AG08396 (cell line): ENCODE measurements at regions not wholly inside any gene's neighbourhood (a gene's known extent, or its start where the extent isn't known, plus 50 kb on each side); places are given as distances from the start of the nearest gene placed in this dataset.

Source experiments
- DNase-seq: peaks from one replicate; pipeline ENCODE4 v3.0.0; 2012; ENCODE audit warnings: low spot score, mixed read lengths

- DNase-seq, result no peak
Measured at GRCh38 chr3:68306571-68306970, 625.8 kb downstream of the TAFA4 start.

- DNase-seq, result no peak
Measured at GRCh38 chr3:68295457-68295856, 636.9 kb downstream of the TAFA4 start.

- DNase-seq, result no peak
Measured at GRCh38 chr3:68290333-68290732, 635.9 kb upstream of the SUCLG2 start.

- no peak for DNase-seq
Measured at GRCh38 chr3:68288085-68288484, 633.7 kb upstream of the SUCLG2 start.

- no peak for DNase-seq
Measured at GRCh38 chr3:68287101-68287500, 632.7 kb upstream of the SUCLG2 start.

DNA sequence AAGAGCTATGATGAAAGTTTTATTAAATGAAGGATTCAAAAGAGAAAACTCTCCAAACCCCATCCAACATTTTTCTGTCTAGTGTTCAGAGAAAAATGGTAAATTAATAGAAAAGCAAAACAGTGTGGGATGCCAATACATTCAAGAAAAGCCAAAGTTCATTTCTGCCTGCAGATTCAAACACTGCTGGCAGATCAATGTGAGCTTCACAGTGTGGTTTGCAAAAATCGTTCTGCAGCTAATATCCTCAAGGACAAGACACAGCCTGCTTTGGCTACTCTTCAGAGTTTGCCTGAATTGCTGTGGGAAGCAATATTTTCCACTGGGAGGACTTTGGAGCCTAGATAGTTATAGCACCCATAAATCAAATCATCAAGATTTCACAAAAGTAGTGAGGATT lies 619.9 kb upstream of the SUCLG2 start:
- DNase-seq, result no peak

DNA sequence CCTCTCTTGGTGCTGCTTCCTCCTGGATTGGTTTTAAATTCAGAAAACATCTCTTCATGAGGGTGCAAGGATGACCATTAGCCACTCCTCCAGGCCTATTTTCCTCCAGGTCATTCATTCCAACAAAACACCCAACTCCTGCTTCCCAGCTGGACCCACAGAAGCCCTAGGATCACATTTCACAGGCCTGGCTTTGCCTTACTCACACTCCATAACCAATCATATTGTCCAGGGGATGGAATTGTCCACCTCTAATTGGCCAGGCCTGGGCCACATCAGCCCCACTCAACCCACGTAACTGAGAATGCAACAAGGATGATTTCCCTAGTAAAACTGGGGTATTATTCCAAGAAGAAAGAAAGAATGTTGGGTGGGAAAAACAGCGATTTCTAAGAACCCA lies 616.7 kb upstream of the SUCLG2 start:
- DNase-seq, result no peak

DNA sequence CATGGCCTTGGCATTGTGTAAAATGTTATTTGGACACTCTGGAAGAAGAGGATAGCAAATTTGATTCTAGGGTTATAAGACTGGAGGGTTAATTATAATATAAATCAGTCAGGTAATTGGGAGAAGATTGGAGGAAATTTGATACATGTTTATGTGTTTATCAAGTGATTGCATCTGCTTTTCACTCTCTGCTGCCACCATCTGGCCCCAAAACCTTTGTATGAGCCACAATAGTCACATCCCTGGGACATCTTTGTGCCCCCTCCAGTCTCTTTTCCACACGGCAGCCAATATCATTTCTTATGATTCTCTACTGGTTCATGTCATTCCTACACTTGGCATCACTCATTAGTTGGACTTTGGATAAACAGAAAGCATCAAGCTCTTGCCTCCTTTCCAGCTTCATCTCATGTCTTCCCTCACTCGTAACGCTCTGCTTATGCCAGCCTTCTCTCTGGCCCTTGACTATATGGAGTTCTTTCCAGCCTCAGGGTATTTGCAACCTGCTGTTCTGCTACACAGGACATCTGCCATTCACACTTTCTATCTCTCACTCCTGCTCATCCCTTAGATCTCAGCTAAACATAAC lies 602.3 kb upstream of the SUCLG2 start:
- no peak for DNase-seq

- no peak for DNase-seq
Measured at GRCh38 chr3:68249265-68249664, 594.9 kb upstream of the SUCLG2 start.

DNA sequence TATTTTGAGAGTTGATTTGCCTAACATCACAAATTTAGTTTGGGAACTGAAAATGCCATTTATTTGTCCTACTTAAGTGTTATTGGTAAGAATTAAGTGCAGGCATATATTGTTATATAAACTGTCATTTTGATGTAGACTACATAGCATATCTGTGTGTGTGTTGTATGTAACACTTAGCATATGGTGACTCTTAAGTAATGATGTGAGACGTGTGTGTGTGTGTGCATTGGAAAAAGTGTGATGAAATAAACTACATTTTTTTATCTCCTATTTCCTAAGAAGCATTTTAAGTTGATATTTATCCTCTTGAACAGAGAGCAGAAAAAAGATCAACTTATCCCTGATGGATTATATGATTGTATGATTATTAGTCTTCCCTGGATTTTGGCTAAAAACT lies 588.2 kb upstream of the SUCLG2 start:
- DNase-seq, result no peak

GRCh38 chr3:68239542-68239941 lies 585.1 kb upstream of the SUCLG2 start:
- DNase-seq, result no peak

- no peak for DNase-seq
Measured at GRCh38 chr3:68234076-68234780, 579.8 kb upstream of the SUCLG2 start.

- DNase-seq, result no peak
Measured at GRCh38 chr3:68228856-68229255, 574.4 kb upstream of the SUCLG2 start.

DNA sequence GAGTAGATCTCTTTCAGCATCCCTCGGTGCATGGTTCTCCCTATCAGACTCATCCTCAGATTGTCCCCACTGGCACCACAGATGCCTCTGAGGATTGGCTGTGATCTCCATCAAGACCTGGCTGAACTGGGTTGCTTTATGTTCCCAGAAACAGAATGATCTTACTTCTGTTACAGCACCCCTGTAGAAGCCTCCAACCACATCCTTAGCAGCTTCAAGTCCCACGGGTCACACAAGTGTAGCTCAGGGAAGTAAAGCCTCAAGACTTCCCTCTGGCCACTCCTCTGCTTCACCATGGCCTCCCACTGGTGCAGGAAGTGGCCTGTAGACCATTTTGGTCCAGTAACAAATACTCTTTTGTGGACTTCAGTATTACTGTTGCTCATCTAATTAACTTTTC lies 566.4 kb upstream of the SUCLG2 start:
- no peak for DNase-seq

DNA sequence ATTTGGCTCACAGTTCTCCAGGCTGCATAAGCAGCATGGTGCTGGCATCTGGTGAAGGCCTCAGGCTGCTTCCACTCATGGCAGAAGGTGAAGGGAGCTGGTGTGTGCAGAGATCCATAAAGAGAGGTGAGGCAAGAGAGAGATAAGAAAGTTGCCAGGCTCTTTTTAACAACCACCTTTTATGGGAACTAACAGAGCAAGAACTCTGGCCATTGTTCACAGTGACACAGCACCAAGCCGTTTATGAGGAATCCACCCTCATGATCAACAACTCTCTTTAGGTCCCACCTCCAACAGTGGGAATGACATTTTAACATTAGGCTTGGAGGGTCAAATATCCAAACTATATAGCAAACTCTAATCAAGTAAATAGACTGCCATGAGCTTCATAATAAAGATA lies 557.2 kb upstream of the SUCLG2 start:
- DNase-seq, result no peak

DNA sequence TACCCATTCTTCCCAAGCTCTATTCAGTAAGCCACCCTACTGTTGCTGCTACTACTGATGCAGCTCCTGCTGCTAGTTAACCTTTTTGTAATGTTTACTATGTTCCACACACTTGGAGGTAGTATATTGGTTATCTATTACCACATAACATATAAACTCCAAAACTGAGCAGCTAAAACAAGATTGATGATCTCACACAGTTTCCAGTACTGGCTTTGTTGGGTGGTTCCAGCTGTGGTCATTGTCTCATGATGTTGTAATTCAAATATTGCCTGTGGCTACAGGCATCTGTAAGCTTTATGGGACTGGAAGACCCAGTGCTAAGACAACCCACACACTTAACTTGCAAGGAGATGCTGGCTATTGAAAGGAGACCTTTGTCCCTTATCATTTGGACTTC lies 556.2 kb upstream of the SUCLG2 start:
- no peak for DNase-seq

GRCh38 chr3:68207327-68207726 lies 552.9 kb upstream of the SUCLG2 start:
- DNase-seq, result no peak

DNA sequence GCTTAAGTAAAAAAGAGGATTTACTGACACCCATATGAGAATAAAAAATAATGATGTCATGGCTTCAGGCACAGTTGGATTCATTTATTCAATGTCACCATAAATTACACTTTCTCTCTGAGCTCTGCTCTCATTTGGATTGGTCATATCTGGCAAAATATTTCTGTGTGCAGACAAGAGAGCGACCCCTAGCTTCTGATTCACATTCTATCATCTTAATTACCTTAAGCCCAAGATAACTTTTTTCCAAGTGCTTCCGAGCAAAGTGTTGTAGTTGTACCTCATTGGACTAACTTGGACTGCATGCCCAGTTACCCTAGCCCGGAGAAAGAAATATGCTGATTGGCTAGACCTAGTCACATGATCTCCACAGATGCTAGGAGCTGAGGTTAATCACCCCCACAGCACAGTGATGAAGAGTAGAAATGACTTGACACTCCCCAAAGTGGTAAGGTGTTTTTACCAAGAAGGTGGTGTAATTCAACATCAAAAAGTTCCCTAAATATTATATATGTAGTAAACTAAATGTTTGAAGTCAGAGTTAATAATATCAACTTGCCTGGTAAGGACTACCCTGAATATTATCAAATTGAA lies 552.2 kb upstream of the SUCLG2 start:
- DNase-seq, result no peak

GRCh38 chr3:68186733-68187132 lies 532.3 kb upstream of the SUCLG2 start:
- no peak for DNase-seq

DNA sequence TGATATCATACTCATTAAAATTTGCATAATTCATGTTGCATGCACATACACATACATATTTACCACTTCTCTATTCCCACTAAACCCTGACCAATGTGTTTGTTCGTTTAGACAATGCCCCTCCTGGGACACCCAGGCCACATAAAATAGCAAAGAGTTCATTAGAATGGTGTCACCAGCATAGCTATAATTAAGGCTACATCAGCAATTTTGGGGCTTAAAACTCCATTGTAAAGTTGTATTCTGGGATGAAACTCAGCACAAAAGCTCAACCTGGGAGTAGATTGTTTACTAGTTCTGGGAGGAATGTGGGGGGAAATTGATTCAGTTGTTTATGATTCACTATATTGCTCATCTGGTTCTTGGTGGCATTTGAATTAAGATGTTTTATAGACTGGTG lies 522.2 kb upstream of the SUCLG2 start:
- DNase-seq, result no peak

DNA sequence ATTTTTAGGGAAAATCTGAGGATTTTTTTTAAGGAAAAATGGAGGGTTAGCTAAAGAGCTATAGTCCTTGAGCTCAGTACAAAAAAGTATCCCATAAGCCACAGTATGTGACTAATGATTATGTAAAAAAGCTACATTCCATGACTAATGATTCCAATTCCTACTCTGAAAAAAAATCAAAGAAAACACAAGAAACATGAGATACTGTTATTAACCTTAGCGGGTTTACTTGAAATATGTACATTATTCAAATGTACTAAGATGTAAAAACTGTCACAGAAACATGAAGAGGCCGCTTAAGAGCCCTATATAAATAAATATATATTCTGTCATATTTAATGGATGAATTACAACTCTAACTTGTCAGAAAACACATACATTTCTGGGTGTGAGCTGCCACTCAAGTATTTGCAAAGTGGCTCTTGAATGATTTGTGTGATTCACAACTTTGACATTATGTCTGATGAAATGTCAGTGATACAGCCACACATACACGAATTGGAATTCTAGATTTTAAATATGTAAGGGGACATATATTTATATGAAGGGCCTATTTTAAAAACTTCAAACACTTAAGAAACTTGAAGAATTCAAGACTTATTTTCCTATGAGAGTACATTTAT lies 518.7 kb upstream of the SUCLG2 start:
- no peak for DNase-seq

DNA sequence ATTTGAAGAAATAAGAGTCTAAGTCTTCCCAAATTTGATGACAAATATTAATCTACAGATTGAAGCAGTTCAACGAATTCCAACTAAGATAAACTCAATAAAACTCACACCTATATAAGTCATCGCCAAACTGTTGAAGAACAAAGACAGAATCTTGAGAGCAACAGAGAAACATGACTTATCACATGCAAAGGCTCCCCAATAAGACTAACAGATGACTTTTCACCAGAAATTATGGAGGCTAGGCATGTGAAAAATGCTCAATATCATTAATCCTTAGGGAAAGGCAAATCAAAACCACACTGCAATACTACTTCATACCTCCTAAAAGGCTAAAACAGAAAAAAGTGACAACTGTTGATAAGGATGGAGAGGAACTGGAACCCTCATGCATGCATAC lies 517.6 kb upstream of the SUCLG2 start:
- DNase-seq, result no peak

DNA sequence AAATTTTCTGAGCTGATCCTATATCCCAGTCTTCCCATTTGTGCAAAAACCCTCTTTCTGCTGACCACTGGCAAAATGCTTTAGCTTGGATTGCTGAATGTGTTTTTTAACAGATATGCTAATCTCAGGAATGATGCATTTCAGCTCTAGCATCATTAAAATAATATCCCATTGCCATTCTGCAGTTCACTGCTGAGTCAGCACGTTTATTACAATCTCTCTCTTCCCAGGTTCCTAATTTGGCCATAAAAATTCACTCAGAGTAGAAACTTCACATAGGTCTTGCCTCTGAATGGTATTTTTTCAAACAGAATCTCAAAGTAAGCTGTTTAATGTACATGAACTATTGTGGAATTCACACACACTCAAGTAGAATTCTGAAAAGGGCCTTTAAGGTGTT lies 509.6 kb upstream of the SUCLG2 start:
- DNase-seq, result no peak
